ENCODE measurements at regions not wholly inside any gene's neighbourhood (a gene's known extent, or its start where the extent isn't known, plus 50 kb on each side); places are given as distances from the start of the nearest gene placed in this dataset.
"Not testable (repeated sequence)": the region's sequence is repeated elsewhere in the genome, so short reads cannot be mapped to it uniquely, and the experiment has no call there.

GRCh38 chr11:115644856-115645255 lies 140.6 kb upstream of the CADM1 start:
- TF ChIP-seq ZFX (IDR thresholded peaks at IDR 0.05; ENCODE audit: borderline replicate concordance) (no peak), CTCF (IDR thresholded peaks at IDR 0.05) (no peak)
- H3K27ac ChIP-seq = no peak overlapping the region

GRCh38 chr11:115643549-115644270 lies 139.5 kb upstream of the CADM1 start:
- TF ChIP-seq ZFX (IDR thresholded peaks at IDR 0.05; ENCODE audit: borderline replicate concordance) (no peak), CTCF (IDR thresholded peaks at IDR 0.05) (no peak)
- H3K27ac ChIP-seq = no peak overlapping the region

DNA sequence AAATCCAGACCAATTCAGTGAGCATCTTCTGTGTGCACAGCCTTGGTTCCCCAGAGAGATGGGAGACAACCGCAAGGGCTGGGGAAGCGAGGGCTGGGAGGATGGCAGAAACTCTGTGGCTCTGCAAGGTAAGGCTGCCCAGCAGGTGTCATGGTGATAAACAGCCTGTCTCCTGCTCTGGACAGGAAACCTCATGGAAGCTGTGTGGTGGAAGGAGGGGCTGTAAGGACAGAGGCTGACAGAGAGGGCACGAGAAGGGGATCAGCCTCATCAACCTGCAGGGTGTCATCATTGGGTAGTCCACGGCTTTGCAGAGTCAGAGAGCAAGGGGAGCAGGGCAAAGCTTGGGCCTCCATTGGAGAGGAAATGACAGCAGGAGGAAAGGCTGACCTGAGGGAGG lies 138.4 kb upstream of the CADM1 start:
- TF ChIP-seq ZFX (IDR thresholded peaks at IDR 0.05; ENCODE audit: borderline replicate concordance) (no peak), CTCF (IDR thresholded peaks at IDR 0.05) (no peak)
- H3K27ac ChIP-seq = no peak overlapping the region

GRCh38 chr11:115637599-115638241 lies 133.5 kb upstream of the CADM1 start:
- no peak overlapping the region for H3K27ac ChIP-seq
- TF ChIP-seq CTCF (IDR thresholded peaks at IDR 0.05) (no peak), ZFX (IDR thresholded peaks at IDR 0.05; ENCODE audit: borderline replicate concordance) (no peak)

GRCh38 chr11:115636753-115637527 lies 132.7 kb upstream of the CADM1 start:
- no peak overlapping the region for H3K27ac ChIP-seq
- TF ChIP-seq ZFX (IDR thresholded peaks at IDR 0.05; ENCODE audit: borderline replicate concordance) (no peak), CTCF (IDR thresholded peaks at IDR 0.05) (no peak)

- H3K27ac ChIP-seq = not testable (repeated sequence)
These were observed 129.8 kb upstream of the CADM1 start for GRCh38 chr11:115633977-115634376.

GRCh38 chr11:115632061-115632460 lies 127.8 kb upstream of the CADM1 start:
- TF ChIP-seq ZFX (IDR thresholded peaks at IDR 0.05; ENCODE audit: borderline replicate concordance) (no peak), CTCF (IDR thresholded peaks at IDR 0.05) (no peak)
- no peak overlapping the region for H3K27ac ChIP-seq

Measured in 22Rv1 (cell line).